GM21447 (cell line): ENCODE measurements at regions not wholly inside any gene's neighbourhood (a gene's known extent, or its start where the extent isn't known, plus 50 kb on each side); places are given as distances from the start of the nearest gene placed in this dataset.

Source experiments
- ATAC-seq: cut with Tn5 transposase; IDR thresholded peaks from one replicate; pipeline ENCODE4 v1.9.1; 2021; ENCODE audit not compliant: unreplicated experiment

DNA sequence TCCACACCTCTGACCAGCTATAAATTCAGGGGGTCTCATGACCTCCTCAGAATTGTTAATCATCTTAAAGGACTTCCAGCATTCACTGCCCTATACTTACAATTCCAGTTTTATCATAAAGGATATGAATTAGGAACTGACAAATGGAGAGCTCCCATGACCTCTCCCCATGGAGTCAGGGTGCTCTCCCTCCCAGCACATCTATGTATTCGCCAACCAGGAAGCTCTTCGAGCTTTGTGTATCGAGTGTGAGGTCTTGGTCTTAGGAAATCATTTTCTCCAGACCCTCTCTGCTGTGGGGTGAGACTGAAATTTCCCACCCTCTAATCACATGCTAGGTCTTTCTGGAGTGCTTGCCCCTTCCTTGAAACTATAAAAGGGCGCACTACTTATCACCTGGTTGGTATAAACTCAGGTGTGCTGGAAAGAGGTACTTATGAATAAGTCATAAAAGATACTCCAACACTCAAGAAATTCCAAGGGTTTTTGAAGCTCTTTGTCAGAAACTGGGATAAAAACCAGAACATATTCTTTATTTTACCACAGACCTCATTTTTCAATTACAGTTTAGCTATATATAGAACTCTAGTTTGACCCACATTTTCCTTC, 238.4 kb upstream of the OPRM1 start:
- ATAC-seq: no peak

DNA sequence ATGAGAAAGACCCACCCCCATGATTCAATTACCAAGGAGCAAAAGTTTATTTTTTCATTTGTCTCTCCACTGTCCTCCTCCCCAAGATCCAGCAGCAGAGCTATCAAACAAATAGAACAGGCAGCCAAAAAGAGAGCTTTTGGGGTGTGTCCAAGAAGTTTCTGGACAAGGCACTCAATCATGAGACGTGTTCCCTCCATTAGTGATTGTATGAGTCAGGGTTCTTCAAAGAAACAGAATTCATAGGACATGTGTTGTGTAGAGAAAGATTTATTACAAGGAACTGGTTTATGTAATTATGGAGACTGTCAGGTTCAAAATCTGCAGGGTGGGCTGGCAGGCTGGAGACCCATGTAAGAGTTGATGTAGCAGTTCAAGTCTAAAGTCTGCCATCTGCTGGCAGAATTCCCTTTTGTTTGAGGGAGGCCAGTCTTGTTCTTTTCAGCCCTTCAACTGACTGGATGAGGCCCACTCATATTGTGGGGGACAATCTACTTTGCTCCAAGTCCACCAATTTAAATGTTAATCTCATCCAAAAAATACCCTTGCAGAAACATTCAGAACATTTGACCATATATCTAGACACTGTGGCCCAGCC, 248.1 kb upstream of the OPRM1 start:
- ATAC-seq: no peak

DNA sequence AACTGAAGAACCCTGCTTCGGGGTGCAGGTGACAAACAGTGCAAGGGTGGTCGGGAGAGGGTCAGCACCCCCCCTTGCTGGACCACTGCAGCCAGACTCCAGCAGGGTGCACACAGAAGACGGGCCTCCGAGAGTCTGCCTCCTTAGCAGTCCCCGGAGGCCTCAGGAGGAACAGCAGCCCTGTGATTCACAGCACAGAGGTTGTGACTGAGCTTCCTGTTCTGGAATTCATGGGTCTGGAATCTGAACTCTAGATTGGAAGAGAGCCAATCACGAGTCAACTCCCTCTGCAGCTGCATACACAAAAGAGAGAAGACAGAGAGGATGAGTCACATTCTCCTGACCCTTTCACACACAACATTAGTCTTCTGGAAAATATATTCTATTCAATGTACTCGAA, 249.0 kb upstream of the OPRM1 start:
- no peak for ATAC-seq

GRCh38 chr6:153787341-153787606, 251.8 kb upstream of the OPRM1 start:
- ATAC-seq: no peak

DNA sequence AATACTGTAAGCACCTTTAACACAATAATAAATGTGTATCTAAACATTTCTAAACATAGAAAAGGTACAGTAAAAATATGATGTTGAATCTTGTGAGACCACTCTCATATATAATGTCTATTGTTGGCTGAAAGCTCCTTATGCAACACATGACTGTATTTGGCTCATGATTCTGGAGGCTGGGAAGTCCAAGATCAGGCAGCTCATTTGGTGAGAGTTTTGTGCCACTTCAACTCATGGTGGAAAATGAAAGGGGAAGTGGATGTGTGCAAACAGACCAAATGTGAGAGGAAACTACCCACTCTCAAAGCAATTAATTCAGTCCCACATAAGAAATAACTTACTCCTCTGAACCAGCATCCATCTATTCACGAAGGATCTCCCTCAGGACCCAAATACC, 257.7 kb upstream of the OPRM1 start:
- no peak for ATAC-seq

GRCh38 chr6:153780011-153780410, 259.0 kb upstream of the OPRM1 start:
- ATAC-seq: no peak

DNA sequence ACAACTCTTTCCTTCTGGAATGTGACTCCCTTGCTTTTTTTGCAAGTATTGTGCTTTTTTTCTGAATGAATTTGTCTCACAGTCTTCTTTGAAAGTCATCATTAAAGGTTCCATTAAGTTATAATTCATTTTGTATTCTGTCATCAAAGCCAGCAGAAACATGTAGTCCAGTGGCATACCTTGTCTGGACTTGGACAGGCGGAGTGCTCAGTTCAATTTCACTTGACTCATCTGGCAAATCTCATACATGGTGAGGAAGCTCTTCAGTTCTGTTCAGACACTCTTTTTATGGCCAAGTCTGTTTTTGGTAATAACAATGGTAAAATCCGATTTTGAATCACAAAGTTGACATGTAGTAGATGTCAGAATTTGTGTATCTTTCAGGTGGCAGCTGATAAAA, 260.8 kb upstream of the OPRM1 start:
- no peak for ATAC-seq

DNA sequence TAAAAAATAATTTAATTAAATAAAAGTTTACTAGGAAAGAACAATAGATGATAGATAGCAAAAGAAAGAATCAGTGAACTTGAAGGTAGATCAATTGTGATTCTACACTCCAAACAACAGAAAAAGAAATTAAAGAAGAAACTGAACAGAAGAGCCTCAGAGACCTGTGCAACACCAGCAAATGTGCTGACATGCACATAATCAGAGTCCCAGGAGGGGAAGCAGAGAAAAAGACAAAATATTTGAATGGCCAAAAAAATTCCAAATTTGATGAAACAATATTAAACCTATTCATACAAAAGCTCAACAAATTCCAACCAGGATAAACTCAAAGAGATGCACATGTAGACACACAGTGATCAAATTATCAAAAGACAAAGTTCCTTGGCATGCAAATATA, 267.5 kb upstream of the OPRM1 start:
- ATAC-seq: no peak

GRCh38 chr6:153767127-153767526, 271.9 kb upstream of the OPRM1 start:
- no peak for ATAC-seq

- no peak for ATAC-seq
Measured at GRCh38 chr6:153758516-153758915, 280.5 kb upstream of the OPRM1 start.

GRCh38 chr6:153735761-153736160, 303.3 kb upstream of the OPRM1 start:
- ATAC-seq: no peak

- ATAC-seq: no peak
Measured at GRCh38 chr6:153729189-153729588, 309.9 kb upstream of the OPRM1 start.

DNA sequence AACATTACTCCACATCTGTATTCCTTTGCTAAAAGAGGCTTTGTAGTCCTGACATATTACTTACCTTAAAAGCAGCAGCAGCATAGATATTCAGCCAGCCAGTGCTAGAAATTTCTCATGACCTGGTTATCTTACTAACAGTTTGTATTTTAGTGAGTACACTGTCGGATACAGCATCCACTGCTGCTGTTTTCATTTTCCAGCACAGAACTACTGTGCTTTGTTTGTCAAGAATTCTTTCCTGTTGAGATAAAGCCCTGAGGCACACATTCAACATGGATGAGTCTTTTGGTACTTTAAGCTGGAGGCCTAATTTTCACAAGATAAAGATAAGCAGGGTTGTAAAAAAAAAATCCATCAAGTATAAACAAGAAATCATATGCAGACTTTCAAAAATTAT, 311.2 kb upstream of the OPRM1 start:
- ATAC-seq: no peak

GRCh38 chr6:153725456-153725855, 313.6 kb upstream of the OPRM1 start:
- no peak for ATAC-seq

DNA sequence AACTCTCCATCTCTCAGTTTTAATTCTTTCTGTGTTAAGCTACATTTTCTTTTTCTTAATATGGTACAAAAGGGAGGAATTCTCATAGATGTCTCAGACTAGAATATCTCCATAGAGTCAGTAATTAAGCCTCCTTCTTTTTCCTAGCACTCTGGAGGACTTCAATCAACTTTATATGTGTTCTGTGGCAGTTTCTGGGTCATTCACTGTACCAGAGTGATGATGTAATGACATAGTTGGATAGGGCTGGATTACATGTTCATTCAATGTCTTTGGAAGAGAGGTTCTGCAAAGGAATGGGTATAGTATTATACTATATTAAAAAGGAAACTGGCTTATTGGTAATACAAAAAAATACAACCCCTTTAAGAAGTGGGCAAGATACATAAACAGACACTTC, 318.3 kb upstream of the OPRM1 start:
- no peak for ATAC-seq

GRCh38 chr6:153705429-153705828, 333.6 kb upstream of the OPRM1 start:
- no peak for ATAC-seq

DNA sequence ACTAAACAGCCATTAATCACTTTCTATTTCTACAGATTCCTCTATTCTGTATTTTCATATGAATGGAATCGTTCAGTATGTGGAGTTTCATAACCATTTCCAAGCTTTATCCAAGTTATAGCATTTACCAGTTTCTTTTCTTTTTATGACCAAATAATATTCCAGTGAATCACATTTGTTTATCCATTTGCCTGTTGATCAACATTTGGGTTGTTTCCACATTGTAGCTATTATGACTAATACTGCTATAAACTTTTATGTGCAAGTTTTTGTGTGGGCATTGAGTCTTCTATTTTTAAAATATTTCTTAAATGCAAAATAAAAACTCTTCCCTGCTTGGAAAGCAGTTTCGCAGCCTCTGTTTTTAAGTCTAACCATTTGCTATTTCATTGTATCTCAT, 336.4 kb upstream of the OPRM1 start:
- no peak for ATAC-seq

DNA sequence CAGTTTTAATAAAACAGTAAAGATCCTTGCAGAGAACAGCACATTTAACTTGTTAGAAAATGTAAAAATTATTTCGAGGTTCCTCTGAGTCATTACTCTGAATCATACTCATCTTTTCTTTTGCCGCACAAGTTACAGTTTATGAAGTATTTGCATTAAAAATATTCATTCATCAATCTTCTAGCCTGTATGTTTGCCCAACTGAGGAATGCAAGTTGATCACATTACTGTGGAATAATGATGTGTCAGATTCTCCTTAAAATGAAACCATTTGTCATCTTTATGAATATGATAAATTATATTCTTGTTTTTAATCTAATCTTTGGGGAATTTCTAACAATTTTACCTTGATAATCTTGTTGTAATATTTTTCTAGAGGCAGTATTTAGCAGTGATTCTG, 340.4 kb upstream of the OPRM1 start:
- no peak for ATAC-seq

DNA sequence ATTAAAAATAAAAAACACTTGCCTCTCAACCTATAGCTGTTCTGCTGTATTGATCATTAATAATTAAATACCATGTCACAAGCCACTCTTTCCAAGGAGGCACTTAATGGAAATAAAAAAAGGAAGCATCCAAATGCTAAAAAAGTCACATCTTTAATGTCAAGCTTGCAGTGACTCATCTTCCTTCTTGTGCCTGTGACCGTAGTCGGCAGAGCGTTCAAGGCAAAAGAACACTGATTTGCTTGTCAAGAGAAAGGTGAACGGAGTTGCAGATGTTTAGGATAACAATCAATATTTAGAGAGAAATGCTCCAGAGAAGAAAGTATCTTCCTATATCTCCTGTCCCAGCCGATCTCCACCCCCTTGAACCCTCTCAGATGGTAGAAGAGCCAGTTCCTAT, 341.0 kb upstream of the OPRM1 start:
- ATAC-seq: no peak

DNA sequence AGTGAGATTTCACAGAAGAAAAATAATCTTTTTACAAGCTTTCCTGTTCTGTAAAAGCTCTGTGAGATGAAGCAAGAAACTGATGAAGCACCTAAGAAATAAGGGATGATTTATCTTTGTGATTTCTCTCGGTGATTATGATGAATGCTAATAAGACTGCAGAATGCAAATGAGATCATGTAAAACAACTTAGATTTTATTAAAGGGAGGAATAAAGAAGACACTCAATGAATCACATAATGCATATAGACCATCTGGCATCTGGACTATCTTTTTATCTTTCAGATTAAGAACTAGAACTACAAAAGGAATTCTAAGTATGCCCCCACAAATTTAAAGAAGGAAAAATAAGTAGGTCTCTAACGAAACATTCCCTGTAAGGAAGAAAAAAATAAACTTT, 361.5 kb upstream of the OPRM1 start:
- no peak for ATAC-seq

- no peak for ATAC-seq
Measured at GRCh38 chr6:153673750-153674149, 365.3 kb upstream of the OPRM1 start.

DNA sequence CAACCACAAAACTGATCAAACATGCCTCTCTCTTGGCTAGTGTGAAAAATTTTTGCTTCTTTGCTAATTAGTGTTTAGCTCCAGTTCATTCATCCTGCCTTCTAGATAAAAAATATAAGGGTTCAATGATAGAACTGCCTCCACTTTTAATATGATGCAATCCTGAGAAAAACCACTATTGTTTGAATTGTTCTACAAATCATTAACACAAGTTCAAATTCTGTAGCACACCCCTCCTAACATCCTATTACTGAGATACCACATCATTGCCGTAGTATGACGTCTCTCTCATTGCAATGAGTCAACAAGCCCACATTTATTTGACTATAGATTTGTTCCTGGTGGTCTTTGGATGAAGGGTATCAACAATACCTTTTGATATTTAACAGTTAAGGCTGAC, 365.8 kb upstream of the OPRM1 start:
- ATAC-seq: no peak

DNA sequence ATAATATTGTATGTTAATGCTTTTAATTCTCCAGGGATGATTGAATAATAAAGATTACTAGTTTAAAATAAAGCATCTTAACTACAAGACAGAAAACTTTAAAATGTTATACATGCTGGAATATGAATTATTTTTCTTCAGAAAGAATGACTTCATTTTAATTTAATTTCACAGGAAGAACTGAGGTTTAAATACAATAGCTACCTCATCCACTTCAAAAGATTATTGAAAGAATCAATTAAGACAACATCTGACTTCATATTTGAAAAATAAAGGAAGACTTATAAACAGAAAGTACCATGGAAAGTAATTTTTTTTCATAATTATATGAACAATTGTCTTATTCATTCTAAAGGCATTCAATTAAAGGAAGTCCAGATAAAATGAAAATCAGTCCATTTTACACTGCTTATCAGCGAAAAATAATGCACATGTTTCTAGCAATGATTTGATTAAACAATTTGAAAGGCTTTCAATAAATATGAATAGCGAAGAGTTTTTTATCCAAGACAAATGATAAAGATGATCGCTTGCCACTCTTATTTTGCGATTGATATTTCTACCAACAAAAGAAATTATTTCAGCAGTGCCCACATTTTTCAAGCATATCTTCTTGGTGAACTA, 368.5 kb upstream of the OPRM1 start:
- ATAC-seq: no peak
